Astrocyte (in vitro differentiated cells and primary cell): ENCODE measurements at regions not wholly inside any gene's neighbourhood (a gene's known extent, or its start where the extent isn't known, plus 50 kb on each side); places are given as distances from the start of the nearest gene placed in this dataset.

Experiments
- EZH2 ChIP-seq: IDR thresholded peaks from 2 replicates; pipeline ENCODE4 v1.6.1; 2012; ENCODE audit warnings: mild to moderate bottlenecking, low read length, inconsistent platforms; ENCODE audit not compliant: insufficient read depth
- TF ChIP-seq, protein P1 (sequence below): IDR thresholded peaks from 2 replicates; pipeline ENCODE4 v1.5.1; 2011; ENCODE audit warnings: low read depth, mild to moderate bottlenecking, inconsistent platforms, low read length, moderate library complexity; ENCODE audit not compliant: insufficient read depth

DNA sequence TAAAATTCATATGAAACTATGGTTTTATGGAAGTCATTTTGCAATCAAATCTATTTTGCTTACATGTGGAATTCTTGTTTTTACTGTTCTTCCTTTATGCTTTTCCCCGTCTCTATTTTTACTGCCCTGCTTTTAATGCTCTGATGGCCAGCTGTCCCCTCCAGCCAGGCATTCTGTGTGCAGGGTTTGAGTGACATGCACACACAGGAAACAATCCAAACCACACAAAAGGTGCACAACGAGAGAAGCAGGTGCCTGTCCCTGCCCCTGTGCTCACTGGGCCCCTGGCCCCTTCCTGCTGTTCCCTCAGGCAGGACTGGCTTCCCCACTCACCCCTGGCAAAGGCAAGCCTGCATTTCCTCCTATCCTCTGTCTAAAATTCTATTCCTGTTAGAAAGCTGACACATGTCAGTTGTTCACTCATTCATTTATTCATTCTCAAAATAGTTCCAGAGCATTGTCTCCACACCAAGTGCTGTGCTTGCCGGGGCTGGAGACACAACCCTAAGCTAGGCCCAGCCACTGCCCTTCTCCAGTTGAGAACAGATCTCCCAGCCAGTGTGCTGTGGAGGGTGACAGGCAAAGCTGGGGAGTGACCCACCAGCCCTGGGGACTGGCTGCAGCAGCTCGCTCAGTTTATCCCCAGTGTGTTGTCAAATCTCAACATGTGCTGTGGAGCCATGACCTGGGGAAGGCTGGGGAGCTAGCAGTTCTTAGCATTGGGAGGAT is 346.3 kb downstream of the FBXW7 start:
- TF ChIP-seq, protein P1, sequence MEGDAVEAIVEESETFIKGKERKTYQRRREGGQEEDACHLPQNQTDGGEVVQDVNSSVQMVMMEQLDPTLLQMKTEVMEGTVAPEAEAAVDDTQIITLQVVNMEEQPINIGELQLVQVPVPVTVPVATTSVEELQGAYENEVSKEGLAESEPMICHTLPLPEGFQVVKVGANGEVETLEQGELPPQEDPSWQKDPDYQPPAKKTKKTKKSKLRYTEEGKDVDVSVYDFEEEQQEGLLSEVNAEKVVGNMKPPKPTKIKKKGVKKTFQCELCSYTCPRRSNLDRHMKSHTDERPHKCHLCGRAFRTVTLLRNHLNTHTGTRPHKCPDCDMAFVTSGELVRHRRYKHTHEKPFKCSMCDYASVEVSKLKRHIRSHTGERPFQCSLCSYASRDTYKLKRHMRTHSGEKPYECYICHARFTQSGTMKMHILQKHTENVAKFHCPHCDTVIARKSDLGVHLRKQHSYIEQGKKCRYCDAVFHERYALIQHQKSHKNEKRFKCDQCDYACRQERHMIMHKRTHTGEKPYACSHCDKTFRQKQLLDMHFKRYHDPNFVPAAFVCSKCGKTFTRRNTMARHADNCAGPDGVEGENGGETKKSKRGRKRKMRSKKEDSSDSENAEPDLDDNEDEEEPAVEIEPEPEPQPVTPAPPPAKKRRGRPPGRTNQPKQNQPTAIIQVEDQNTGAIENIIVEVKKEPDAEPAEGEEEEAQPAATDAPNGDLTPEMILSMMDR, result no peak
- no peak for TF ChIP-seq EZH2
